ENCODE measurements at regions not wholly inside any gene's neighbourhood (a gene's known extent, or its start where the extent isn't known, plus 50 kb on each side); places are given as distances from the start of the nearest gene placed in this dataset.

- no peak for TF ChIP-seq CTCF (IDR thresholded peaks at IDR 0.05 in 4 of 5, conservative IDR thresholded peaks at IDR 0.05 in 1 of 5)
- no peak for TF ChIP-seq POLR2A (IDR thresholded peaks at IDR 0.05)
Observed at GRCh38 chr17:69882281-69882680, 192.7 kb upstream of the KCNJ16 start.
